DMS53 (cell line): ENCODE measurements at regions not wholly inside any gene's neighbourhood (a gene's known extent, or its start where the extent isn't known, plus 50 kb on each side); places are given as distances from the start of the nearest gene placed in this dataset.
"Not testable (repeated sequence)": the region's sequence is repeated elsewhere in the genome, so short reads cannot be mapped to it uniquely, and the experiment has no call there.

Source experiments
- DNase-seq: peaks from one replicate; lab custom pipeline; 2025; lab: John Stamatoyannopoulos, UW

DNA sequence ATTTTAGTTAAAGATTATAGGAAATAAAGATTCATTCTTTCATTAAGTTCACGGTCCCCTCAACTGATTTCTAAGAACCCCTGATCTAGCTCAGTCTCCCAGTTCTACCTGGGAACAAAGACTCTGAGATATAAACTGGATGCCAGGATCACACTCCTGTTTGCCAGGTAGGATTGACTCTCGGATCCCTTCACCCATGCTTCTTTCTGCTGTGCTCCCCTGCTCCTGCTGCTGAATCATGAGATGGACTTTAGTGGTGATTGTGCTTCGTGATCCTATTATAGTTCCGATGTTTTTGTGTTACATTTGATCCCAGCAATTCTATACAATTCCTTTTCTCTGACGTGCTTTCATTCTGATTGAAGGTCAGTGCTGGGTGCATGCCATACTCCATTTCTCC lies 733.1 kb upstream of the TPTE start:
- DNase-seq, result not testable (repeated sequence)

- not testable (repeated sequence) for DNase-seq
Observed at GRCh38 chr21:9790354-9790753, 731.0 kb upstream of the TPTE start.

DNA sequence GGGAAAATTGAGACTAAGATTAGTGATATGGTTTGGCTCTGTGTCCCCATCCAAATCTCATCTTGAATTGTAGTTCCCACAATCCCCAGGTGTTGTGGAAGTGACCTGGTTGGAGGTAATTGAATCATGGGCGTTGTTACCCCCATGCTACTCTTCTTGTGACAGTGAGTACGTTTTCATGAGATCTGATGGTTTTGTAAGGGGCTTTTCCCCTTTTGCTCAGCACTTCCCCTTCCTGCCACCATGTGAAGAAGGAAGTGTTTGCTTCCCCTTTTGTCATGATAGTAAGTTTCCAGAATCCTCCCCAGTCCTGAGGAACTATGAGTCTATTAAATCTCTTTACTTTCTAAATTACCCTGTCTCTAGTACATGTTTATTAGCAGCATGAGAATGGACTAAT lies 729.9 kb upstream of the TPTE start:
- not testable (repeated sequence) for DNase-seq

- DNase-seq, result not testable (repeated sequence)
Observed at GRCh38 chr21:9795291-9795690, 726.1 kb upstream of the TPTE start.

GRCh38 chr21:9796293-9796692 lies 725.1 kb upstream of the TPTE start:
- not testable (repeated sequence) for DNase-seq

DNA sequence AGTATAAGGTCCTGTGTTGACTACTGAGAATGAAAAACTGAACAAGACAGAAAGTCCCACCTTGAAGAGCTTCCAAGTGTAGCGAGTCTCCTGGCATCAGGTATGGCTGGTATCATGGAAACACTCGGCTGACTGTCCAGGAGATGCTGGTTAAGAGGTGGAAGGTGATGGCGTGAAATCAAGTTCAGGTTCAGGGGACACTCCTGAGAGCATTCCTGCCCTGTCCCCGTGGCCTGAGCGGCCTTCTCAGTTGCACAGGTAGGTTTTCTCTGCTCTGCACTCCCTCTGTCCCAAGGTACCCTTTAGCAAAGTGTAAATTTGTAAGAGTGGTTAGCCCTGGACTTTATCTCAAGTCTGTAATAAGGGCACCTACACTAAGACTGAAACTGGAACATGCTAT lies 713.7 kb upstream of the TPTE start:
- DNase-seq, result not testable (repeated sequence)

DNA sequence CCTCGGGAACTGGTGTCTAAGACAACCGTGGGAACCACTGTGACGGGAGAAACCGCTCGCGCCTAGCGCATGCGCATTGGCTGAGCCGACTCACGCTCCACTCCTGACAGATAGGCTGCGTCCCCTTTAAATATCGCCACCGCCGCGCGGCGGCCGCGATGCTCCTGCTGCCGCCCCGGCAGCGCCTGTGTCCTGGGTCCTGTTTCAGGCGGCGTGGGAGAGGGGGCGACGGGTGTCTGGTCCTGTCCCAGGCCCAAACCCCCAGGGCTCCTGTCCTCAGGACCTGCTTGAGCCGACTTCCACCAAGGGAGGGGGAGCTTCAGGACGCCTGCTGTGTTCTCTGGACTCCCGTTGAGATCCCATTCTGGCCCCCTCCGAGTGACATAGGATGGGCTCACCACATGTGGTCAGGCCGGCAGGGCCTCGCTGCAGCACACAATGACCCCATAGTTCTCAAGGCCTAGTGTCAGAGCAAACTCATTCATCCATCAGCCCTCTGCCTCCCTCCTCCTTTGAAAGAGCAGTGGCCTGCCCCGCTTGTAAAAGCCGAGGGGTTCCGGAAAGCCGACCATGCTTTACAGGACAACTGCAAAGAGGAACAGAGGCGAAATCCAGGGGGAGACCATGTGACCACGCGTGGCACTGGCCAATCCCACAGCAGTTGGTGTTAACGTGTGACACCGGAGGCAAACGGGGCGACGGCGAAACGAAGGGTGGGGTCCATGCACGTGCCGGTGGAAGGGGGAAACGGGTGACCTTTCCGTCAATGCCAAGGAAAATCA lies 710.0 kb upstream of the TPTE start:
- not testable (repeated sequence) for DNase-seq

DNA sequence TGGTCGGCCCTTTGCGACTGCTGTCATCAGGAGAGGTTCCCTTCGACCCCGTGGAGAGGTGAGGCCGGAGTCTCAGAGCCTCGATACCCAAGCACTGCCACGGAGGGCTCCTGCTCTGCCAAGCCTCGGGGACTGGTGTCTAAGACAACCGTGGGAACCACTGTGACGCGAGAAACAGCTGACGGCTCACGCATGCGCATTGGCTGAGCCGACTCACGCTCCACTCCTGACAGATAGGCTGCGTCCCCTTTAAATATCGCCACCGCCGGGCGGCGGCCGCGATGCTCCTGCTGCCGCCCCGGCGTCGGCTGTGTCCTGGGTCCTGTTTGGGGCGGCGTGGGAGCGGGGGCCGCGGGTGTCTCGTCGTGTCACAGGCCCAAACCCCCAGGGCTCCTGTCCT lies 708.9 kb upstream of the TPTE start:
- not testable (repeated sequence) for DNase-seq

DNA sequence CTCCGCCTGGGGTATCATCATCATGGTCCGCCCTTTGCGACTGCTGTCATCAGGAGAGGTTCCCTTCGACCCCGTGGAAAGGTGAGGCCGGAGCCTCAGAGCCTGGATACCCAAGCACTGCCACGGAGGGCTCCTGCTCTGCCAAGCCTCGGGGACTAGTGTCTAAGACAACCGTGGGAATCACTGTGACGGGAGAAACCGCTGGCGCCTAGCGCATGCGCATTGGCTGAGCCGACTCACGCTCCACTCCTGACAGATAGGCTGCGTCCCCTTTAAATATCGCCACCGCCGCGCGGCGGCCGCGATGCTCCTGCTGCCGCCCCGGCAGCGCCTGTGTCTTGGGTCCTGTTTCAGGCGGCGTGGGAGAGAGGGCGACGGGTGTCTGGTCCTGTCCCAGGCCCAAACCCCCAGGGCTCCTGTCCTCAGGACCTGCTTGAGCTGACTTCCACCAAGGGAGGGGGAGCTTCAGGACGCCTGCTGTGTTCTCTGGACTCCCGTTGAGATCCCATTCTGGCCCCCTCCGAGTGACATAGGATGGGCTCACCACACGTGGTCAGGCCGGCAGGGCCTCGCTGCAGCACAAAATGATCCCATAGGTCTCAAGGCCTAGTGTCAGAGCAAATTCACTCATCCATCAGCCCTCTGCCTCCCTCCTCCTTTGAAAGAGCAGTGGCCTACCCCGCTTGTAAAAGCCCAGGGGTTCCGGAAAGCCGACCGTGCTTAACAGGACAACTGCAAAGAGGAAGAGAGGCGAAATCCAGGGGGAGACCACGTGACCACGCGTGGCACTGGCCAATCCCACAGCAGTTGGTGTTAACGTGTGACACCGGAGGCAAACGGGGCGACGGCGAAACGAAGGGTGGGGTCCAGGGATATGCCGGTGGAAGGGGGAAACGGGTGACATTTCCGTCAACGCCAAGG lies 707.2 kb upstream of the TPTE start:
- DNase-seq, result not testable (repeated sequence)

DNA sequence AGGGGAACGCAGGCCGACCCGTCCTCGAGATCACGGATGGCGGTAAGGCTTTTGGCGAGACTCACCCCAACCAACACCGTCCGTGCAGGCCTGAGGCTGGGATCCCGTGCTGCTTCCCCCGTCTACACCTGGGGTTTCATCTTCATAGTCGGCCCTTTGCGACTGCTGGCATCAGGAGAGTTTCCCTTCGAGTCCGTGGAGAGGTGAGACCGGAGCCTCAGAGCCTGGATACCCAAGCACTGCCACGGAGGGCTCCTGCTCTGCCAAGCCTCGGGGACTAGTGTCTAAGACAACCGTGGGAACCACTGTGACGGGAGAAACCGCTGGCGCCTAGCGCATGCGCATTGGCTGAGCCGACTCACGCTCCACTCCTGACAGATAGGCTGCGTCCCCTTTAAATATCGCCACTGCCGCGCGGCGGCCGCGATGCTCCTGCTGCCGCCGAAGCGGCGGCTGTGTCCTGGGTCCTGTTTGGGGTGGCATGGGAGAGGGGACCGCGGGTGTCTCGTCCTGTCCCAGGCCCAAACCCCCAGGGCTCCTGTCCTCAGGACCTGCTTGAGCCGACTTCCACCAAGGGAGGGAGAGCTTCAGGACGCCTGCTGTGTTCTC lies 706.1 kb upstream of the TPTE start:
- DNase-seq, result not testable (repeated sequence)

DNA sequence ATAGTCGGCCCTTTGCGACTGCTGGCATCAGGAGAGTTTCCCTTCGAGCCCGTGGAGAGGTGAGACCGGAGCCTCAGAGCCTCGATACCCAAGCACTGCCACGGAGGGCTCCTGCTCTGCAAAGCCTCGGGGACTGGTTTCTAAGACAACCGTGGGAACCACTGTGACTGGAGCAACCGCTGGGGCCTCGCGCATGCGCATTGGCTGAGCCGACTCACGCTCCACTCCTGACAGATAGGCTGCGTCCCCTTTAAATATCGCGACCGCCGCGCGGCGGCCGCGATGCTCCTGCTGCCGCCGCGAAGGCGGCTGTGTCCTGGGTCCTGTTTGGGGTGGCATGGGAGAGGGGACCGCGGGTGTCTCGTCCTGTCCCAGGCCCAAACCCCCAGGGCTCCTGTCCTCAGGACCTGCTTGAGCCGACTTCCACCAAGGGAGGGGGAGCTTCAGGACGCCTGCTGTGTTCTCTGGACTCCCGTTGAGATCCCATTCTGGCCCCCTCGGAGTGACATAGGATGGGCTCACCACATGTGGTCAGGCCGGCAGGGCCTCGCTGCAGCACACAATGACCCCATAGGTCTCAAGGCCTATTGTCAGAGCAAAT lies 704.5 kb upstream of the TPTE start:
- DNase-seq, result not testable (repeated sequence)

DNA sequence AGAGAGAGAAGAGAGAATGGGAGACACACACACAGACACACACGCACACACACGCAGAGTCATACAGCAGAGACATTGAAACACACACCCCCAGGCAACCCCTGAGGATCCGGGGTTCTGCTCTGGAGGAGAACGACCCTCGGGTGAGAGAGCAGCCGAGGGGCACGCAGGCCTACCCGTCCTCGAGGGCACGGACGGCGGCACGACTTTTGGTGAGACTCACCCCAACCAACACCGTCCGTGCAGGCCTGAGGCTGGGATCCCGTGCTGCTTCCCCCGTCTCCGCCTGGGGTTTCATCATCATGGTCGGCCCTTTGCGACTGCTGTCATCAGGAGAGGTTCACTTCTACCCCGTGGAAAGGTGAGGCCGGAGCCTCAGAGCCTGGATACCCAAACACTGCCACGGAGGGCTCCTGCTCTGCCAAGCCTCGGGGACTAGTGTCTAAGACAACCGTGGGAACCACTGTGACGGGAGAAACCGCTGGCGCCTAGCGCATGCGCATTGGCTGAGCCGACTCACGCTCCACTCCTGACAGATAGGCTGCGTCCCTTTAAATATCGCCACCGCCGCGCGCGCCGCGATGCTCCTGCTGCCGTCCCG lies 703.4 kb upstream of the TPTE start:
- not testable (repeated sequence) for DNase-seq

DNA sequence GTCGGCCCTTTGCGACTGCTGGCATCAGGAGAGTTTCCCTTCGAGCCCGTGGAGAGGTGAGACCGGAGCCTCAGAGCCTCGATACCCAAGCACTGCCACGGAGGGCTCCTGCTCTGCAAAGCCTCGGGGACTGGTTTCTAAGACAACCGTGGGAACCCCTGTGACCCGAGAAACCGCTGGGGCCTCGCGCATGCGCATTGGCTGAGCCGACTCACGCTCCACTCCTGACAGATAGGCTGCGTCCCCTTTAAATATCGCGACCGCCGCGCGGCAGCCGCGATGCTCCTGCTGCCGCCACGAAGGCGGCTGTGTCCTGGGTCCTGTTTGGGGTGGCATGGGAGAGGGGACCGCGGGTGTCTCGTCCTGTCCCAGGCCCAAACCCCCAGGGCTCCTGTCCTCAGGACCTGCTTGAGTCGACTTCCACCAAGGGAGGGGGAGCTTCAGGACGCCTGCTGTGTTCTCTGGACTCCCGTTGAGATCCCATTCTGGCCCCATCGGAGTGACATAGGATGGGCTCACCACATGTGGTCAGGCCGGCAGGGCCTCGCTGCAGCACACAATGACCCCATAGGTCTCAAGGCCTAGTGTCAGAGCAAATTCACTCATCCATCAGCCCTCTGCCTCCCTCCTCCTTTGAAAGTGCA lies 701.7 kb upstream of the TPTE start:
- DNase-seq, result not testable (repeated sequence)

- DNase-seq, result not testable (repeated sequence)
Observed at GRCh38 chr21:9820579-9820978, 700.8 kb upstream of the TPTE start.

DNA sequence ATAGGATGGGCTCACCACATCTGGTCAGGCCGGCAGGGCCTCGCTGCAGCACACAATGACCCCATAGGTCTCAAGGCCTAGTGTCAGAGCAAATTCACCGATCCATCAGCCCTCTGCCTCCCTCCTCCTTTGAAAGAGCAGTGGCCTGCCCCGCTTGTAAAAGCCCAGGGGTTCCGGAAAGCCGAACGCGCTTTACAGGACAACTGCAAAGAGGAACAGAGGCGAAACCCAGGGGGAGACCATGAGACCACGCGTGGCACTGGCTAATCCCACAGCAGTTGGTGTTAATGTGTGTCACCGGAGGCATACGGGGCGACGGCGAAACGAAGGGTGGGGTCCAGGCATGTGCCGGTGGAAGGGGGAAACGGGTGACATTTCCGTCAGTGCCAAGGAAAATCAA lies 699.9 kb upstream of the TPTE start:
- not testable (repeated sequence) for DNase-seq

DNA sequence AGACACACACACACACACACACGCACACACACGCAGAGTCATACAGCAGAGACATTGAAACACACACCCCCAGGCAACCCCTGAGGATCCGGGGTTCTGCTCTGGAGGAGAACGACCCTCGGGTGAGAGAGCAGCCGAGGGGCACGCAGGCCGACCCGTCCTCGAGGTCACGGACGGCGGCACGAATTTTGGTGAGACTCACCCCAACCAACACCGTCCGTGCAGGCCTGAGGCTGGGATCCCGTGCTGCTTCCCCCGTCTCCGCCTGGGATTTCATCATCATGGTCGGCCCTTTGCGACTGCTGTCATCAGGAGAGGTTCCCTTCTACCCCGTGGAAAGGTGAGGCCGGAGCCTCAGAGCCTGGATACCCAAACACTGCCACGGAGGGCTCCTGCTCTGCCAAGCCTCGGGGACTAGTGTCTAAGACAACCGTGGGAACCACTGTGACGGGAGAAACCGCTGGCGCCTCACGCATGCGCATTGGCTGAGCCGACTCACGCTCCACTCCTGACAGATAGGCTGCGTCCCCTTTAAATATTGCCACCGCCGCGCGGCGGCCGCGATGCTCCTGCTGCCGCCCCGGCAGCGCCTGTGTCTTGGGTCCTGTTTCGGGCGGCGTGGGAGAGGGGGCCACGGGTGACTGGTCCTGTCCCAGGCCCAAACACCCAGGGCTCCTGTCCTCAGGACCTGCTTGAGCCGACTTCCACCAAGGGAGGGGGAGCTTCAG lies 699.1 kb upstream of the TPTE start:
- DNase-seq, result not testable (repeated sequence)

DNA sequence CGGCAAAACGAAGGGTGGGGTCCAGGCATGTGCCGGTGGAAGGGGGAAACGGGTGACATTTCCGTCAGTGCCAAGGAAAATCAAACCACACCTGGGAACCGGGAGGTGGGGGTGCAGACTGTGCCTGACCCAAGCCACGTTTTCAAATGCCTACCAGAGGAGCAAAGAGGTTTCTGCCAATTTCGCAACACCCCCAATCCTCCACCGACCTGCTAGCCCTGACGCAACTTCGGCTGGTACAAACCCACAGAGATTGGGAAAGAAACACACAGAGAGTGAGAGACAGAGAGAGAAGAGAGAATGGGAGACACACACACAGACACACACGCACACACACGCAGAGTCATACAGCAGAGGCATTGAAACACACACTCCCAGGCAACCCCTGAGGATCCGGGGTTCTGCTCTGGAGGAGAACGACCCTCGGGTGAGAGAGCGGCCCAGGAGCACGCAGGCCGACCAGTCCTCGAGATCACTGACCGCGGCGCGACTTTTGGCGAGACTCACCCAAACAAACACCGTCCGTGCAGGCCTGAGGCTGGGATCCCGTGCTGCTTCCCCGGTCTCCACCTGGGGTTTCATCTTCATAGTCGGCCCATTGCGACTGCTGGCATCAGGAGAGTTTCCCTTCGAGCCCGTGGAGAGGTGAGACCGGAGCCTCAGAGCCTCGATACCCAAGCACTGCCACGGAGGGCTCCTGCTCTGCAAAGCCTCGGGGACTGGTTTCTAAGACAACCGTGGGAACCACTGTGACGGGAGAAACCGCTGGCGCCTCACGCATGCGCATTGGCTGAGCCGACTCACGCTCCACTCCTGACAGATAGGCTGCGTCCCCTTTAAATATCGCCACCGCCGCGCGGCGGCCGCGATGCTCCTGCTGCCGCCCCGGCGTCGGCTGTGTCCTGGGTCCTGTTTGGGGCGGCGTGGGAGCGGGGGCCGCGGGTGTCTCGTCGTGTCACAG lies 697.9 kb upstream of the TPTE start:
- not testable (repeated sequence) for DNase-seq

DNA sequence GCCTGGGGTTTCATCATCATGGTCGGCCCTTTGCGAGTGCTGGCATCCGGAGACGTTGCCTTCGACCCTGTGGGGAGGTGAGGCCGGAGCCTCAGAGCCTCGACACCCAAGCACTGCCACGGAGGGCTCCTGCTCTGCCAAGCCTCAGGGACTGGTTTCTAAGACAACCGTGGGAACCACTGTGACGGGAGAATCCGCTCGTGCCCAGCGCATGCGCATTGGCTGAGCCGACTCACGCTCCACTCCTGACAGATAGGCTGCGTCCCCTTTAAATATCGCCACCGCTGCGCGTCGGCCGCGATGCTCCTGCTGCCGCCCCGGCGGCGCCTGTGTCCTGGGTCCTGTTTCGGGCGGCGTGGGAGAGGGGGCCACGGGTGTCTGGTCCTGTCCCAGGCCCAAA lies 690.6 kb upstream of the TPTE start:
- DNase-seq, result not testable (repeated sequence)

DNA sequence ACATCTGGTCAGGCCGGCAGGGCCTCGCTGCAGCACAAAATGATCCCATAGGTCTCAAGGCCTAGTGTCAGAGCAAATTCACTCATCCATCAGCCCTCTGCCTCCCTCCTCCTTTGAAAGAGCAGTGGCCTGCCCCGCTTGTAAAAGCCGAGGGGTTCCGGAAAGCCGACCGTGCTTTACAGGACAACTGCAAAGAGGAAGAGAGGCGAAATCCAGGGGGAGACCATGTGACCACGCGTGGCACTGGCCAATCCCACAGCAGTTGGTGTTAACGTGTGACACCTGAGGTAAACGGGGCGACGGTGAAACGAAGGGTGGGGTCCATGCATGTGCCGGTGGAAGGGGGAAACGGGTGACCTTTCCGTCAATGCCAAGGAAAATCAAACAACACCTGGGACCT lies 688.6 kb upstream of the TPTE start:
- not testable (repeated sequence) for DNase-seq
